Chondrocyte (in vitro differentiated cells): ENCODE measurements at regions not wholly inside any gene's neighbourhood (a gene's known extent, or its start where the extent isn't known, plus 50 kb on each side); places are given as distances from the start of the nearest gene placed in this dataset.
A peak's percentile ranks its signal among the peaks of the same experiment; 100 is the strongest.

Experiments
- DNase-seq: peaks from one replicate; pipeline ENCODE4 v3.0.0; 2021; ENCODE audit warnings: mixed read lengths, low spot score
- H3K27ac Mint-ChIP-seq: one replicate; pipeline ENCODE4 v1.8.0; 2021; ENCODE audit warnings: mild to moderate bottlenecking, moderate library complexity, mixed read lengths; ENCODE audit not compliant: unreplicated experiment
- H3K27me3 Mint-ChIP-seq: 2 replicates; pipeline ENCODE4 v1.8.0; 2021; ENCODE audit warnings: low read depth, mixed read lengths
- H3K36me3 Mint-ChIP-seq: 2 replicates; pipeline ENCODE4 v1.8.0; 2021; ENCODE audit warnings: low read depth, mixed read lengths
- H3K4me1 Mint-ChIP-seq: 2 replicates; pipeline ENCODE4 v1.8.0; 2021; ENCODE audit warnings: low read depth, mild to moderate bottlenecking, mixed read lengths
- H3K4me3 Mint-ChIP-seq: one replicate; pipeline ENCODE4 v1.8.0; 2021; ENCODE audit warnings: mild to moderate bottlenecking, moderate library complexity, mixed read lengths; ENCODE audit not compliant: unreplicated experiment
- H3K9me3 Mint-ChIP-seq: 2 replicates; pipeline ENCODE4 v1.8.0; 2021; ENCODE audit warnings: low read depth, mixed read lengths
- TF ChIP-seq, protein P1 (sequence below): fragments of 200-600 bp; sonication (generic); IDR thresholded peaks from 2 replicates; pipeline ENCODE4 v1.5.0; 2021; ENCODE audit warnings: antibody characterized with exemption, mild to moderate bottlenecking, moderate library complexity

DNA sequence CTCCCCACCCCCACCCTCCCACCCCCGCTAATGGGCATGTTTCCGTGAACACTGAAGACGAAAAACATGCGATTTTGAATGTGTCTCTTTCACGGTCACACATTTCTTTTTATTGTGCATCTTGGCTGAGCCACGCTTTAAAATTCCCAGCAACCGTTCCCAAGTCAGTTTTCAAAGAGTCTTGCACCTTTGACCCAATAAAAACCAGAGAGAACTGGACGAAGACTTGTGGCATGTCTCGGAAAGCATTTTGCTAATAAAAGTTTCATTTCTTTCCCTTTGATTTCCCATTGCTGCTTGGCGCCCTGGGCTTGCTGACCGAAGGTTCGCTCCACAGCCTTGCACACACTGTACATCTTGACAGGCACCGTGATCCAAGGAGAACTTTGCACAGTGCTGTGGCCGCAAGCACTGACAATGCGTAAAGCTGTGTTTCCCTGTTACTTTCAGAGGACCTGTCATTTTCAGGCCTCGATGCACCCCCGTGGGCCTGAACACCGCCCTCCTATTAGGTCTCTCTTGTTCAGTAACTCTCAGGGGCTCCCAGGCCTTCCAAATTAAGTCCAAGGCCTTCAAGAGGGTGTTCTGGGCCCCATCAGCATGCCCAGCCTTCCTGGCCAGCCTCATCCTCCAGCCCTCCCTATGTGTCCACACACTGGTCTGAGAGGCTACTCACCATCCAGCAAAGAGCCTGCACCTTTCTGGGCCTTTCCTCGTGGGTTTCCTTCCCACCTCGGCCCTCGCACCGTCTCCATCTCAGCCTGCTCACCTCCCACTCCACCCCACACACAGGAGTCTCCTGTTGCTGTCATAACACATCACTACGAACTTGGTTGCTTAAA, 63.4 kb upstream of the DIO3 start:
- Mint-ChIP-seq H3K36me3 (no peaks in the 10 kb centered on the region), H3K4me3 (no peak overlapping the region), H3K4me1 (no peaks in the 10 kb centered on the region), H3K9me3 (peaks cover 9% of the 10 kb centered on the region), H3K27ac (peak overlapping the region; percentile 27), H3K27me3 (peaks cover 29% of the 10 kb centered on the region)
- TF ChIP-seq, protein P1, sequence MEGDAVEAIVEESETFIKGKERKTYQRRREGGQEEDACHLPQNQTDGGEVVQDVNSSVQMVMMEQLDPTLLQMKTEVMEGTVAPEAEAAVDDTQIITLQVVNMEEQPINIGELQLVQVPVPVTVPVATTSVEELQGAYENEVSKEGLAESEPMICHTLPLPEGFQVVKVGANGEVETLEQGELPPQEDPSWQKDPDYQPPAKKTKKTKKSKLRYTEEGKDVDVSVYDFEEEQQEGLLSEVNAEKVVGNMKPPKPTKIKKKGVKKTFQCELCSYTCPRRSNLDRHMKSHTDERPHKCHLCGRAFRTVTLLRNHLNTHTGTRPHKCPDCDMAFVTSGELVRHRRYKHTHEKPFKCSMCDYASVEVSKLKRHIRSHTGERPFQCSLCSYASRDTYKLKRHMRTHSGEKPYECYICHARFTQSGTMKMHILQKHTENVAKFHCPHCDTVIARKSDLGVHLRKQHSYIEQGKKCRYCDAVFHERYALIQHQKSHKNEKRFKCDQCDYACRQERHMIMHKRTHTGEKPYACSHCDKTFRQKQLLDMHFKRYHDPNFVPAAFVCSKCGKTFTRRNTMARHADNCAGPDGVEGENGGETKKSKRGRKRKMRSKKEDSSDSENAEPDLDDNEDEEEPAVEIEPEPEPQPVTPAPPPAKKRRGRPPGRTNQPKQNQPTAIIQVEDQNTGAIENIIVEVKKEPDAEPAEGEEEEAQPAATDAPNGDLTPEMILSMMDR, result no peak
- peak; percentile 50 for DNase-seq

DNA sequence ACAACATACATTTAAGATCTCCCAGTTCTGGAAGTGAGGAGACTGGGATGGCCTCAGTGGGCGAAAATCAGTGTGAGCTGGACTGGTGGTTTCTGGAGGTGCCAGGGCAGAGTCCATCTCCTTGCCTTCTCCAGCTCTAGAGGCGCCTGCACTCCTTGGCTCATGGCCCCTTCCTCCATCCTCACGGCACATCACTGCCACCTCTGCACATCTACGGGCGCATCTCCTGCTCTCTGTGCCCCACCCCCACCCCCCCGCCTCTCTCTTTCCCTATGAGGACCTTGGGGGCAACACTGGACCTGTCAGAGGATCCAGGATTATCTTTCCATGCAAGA, 62.8 kb upstream of the DIO3 start:
- DNase-seq, result no peak
- Mint-ChIP-seq H3K4me1 (no peaks in the 10 kb centered on the region), H3K9me3 (peaks cover 5% of the 10 kb centered on the region), H3K36me3 (no peaks in the 10 kb centered on the region), H3K4me3 (no peak overlapping the region), H3K27me3 (peaks cover 28% of the 10 kb centered on the region), H3K27ac (no peak overlapping the region)
- TF ChIP-seq, protein P1, result no peak

DNA sequence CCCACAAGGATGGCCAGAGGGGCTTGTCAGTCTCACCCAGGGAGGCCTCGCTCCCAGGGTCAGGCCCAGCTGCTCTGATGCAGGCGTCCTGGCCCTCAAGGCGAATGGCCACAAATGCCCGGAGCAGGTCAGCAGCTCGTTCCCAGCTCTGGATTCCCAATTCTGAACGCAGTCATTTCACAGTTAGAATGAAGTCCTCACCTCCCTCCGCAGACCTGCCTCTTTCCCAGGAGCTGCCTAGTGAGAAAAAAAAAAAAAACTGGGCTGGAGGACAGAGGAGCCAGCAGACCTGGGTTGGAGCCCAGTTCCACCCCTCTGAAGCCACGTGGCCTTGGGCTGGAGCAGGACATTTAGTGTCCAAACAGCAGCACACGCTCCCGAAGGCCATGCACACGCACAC, 62.2 kb upstream of the DIO3 start:
- Mint-ChIP-seq H3K9me3 (peaks cover 3% of the 10 kb centered on the region), H3K27me3 (peaks cover 26% of the 10 kb centered on the region), H3K36me3 (no peaks in the 10 kb centered on the region), H3K27ac (no peak overlapping the region), H3K4me3 (no peak overlapping the region), H3K4me1 (no peaks in the 10 kb centered on the region)
- DNase-seq, result peak; percentile 68
- TF ChIP-seq, protein P1, result no peak

DNA sequence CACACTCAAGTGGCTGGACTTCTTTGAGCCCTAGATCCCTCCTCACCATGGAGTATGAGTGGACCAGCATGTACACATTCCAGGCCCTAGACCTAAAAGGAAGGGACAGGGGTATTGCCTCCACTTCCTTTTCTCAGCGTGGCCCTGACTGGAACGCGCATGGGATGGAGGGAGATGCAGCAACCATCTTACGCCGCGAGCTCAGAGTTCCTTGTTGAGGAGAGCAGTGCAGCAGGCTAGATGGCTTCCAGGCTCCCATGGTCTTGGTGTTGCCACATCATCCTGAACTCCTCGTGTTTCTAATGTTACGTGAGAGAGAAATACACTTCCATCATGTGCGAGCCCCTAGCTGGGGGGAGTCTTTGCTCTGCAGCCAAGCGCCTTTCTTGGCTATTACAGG, 61.8 kb upstream of the DIO3 start:
- Mint-ChIP-seq H3K27me3 (peaks cover 29% of the 10 kb centered on the region), H3K4me1 (no peaks in the 10 kb centered on the region), H3K27ac (no peak overlapping the region)

DNA sequence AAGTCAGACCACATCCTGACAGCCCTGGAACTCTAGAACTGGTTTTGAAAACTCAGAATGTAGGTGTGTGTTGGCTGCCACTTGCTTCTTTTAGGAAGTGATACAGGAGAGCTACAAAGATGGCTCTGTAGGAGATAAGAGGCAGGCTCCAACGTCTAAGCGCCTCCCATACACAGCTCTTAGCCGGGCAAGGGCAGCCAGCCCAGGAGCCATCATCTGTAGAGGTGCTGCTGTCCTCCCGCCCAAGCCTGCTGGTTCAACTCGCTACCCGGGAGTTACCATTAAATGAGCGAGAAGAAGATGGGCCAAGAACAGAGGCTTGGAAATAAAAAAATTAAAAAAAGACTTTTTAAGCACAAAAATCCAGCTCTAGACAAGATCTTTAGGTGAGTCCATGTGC, 61.2 kb upstream of the DIO3 start:
- Mint-ChIP-seq H3K27me3 (peaks cover 29% of the 10 kb centered on the region), H3K27ac (no peak overlapping the region), H3K36me3 (no peaks in the 10 kb centered on the region), H3K9me3 (no peaks in the 10 kb centered on the region), H3K4me3 (no peak overlapping the region), H3K4me1 (no peaks in the 10 kb centered on the region)
- TF ChIP-seq, protein P1, result no peak
- no peak for DNase-seq

More for the DNA sequence above, 61.8 kb upstream of the DIO3 start:
- Mint-ChIP-seq H3K36me3 (no peaks in the 10 kb centered on the region), H3K9me3 (no peaks in the 10 kb centered on the region), H3K4me3 (no peak overlapping the region)
- TF ChIP-seq, protein P1, result no peak
- no peak for DNase-seq
